Adrenal gland (tissue), 5 donors: ENCODE measurements at regions not wholly inside any gene's neighbourhood (a gene's known extent, or its start where the extent isn't known, plus 50 kb on each side); places are given as distances from the start of the nearest gene placed in this dataset.

Source experiments
- POLR2A ChIP-seq, 2 donors: fragments of 450-650 bp; IDR thresholded peaks; one replicate each; pipeline ENCODE4 v1.6.1; 2017; ENCODE audit warnings: antibody characterized with exemption in 2 of 2, mild to moderate bottlenecking in 2 of 2, moderate library complexity in 1 of 2
- TF ChIP-seq, protein P1 (sequence below), 6 experiments: fragments of 450-650 bp in 4 of 6; fragments of 200-600 bp in 2 of 6; sonication (generic) in 1 of 6; IDR thresholded peaks; 1 replicate in 5 of 6; 2 replicates in 1 of 6; pipeline versions ENCODE4 v1.5.1 to v1.8.0; 2016 to 2021; ENCODE audit warnings: antibody characterized with exemption in 6 of 6, mild to moderate bottlenecking in 2 of 6, moderate library complexity in 1 of 6
- donor health status: DM: no; HTN: no; CAD: no.

DNA sequence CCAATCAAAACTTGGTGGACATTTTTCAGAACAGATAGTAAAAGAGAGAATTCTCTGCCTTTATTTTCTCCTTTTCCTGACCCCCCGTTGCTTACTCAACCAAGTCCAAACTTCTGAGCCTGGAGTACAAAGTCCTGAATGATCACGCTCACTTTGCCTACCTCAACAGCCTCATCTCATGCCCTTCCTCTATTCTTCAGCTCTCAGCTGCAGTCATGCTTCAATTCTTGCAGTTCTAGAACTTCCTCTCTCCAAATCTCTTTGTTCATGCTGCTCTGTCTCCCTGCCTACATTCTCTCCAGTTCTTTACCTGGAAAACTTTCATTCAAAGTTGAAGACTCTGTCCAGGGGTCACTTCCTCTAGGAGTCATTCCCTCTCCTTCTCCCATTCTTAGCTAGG lies 398.5 kb upstream of the SLC24A2 start:
- TF ChIP-seq, protein P1, sequence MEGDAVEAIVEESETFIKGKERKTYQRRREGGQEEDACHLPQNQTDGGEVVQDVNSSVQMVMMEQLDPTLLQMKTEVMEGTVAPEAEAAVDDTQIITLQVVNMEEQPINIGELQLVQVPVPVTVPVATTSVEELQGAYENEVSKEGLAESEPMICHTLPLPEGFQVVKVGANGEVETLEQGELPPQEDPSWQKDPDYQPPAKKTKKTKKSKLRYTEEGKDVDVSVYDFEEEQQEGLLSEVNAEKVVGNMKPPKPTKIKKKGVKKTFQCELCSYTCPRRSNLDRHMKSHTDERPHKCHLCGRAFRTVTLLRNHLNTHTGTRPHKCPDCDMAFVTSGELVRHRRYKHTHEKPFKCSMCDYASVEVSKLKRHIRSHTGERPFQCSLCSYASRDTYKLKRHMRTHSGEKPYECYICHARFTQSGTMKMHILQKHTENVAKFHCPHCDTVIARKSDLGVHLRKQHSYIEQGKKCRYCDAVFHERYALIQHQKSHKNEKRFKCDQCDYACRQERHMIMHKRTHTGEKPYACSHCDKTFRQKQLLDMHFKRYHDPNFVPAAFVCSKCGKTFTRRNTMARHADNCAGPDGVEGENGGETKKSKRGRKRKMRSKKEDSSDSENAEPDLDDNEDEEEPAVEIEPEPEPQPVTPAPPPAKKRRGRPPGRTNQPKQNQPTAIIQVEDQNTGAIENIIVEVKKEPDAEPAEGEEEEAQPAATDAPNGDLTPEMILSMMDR (IDR thresholded peaks at IDR 0.05), result no peak
- no peak for TF ChIP-seq POLR2A (IDR thresholded peaks at IDR 0.05)
